NCI-H1694 (cell line): ENCODE measurements at regions not wholly inside any gene's neighbourhood (a gene's known extent, or its start where the extent isn't known, plus 50 kb on each side); places are given as distances from the start of the nearest gene placed in this dataset.

Experiments
- DNase-seq: peaks from one replicate; lab custom pipeline; 2025; lab: John Stamatoyannopoulos, UW

- DNase-seq = no peak
Measured at GRCh38 chr2:149741646-149742045, 154.1 kb upstream of the MMADHC start.

GRCh38 chr2:149740490-149740889 lies 152.9 kb upstream of the MMADHC start:
- no peak for DNase-seq

GRCh38 chr2:149739883-149740265 lies 152.3 kb upstream of the MMADHC start:
- DNase-seq = no peak

- DNase-seq = no peak
Measured at GRCh38 chr2:149739171-149739882, 151.8 kb upstream of the MMADHC start.

GRCh38 chr2:149738767-149739166 lies 151.2 kb upstream of the MMADHC start:
- DNase-seq = no peak

- DNase-seq = no peak
Measured at GRCh38 chr2:149737896-149738295, 150.3 kb upstream of the MMADHC start.

GRCh38 chr2:149735237-149735958 lies 147.8 kb upstream of the MMADHC start:
- no peak for DNase-seq

- no peak for DNase-seq
Measured at GRCh38 chr2:149733936-149734685, 146.5 kb upstream of the MMADHC start.

GRCh38 chr2:149732730-149733290 lies 145.2 kb upstream of the MMADHC start:
- no peak for DNase-seq

GRCh38 chr2:149732001-149732685 lies 144.6 kb upstream of the MMADHC start:
- DNase-seq = no peak

GRCh38 chr2:149731079-149731478 lies 143.5 kb upstream of the MMADHC start:
- no peak for DNase-seq

GRCh38 chr2:149729586-149729985 lies 142.0 kb upstream of the MMADHC start:
- no peak for DNase-seq

- DNase-seq = no peak
Measured at GRCh38 chr2:149727927-149728326, 140.4 kb upstream of the MMADHC start.

- no peak for DNase-seq
Measured at GRCh38 chr2:149725234-149725633, 137.7 kb upstream of the MMADHC start.

- no peak for DNase-seq
Measured at GRCh38 chr2:149724091-149724490, 136.5 kb upstream of the MMADHC start.

- DNase-seq = no peak
Measured at GRCh38 chr2:149720615-149721014, 133.0 kb upstream of the MMADHC start.

GRCh38 chr2:149719695-149720094 lies 132.1 kb upstream of the MMADHC start:
- DNase-seq = no peak

- no peak for DNase-seq
Measured at GRCh38 chr2:149716687-149717086, 129.1 kb upstream of the MMADHC start.

- no peak for DNase-seq
Measured at GRCh38 chr2:149715894-149716293, 128.3 kb upstream of the MMADHC start.

- DNase-seq = peak; percentile 17
Measured at GRCh38 chr2:149715005-149715592, 127.5 kb upstream of the MMADHC start.

- DNase-seq = no peak
Measured at GRCh38 chr2:149709496-149710263, 122.1 kb upstream of the MMADHC start.
